C4-2B (cell line): ENCODE measurements at regions not wholly inside any gene's neighbourhood (a gene's known extent, or its start where the extent isn't known, plus 50 kb on each side); places are given as distances from the start of the nearest gene placed in this dataset.

ENCODE experiments used
- CTCF ChIP-seq: fragments of 450-650 bp; conservative IDR thresholded peaks from 2 replicates; pipeline ENCODE4 v1.5.1; 2017; ENCODE audit warnings: mild to moderate bottlenecking
- ZFX ChIP-seq: fragments of 450-650 bp; IDR thresholded peaks from 2 replicates; pipeline ENCODE4 v1.6.1; 2017

GRCh38 chr19:30148039-30148790 lies 206.2 kb downstream of the URI1 start:
- TF ChIP-seq CTCF (no peak), ZFX (no peak)
